ENCODE measurements at regions not wholly inside any gene's neighbourhood (a gene's known extent, or its start where the extent isn't known, plus 50 kb on each side); places are given as distances from the start of the nearest gene placed in this dataset.

DNA sequence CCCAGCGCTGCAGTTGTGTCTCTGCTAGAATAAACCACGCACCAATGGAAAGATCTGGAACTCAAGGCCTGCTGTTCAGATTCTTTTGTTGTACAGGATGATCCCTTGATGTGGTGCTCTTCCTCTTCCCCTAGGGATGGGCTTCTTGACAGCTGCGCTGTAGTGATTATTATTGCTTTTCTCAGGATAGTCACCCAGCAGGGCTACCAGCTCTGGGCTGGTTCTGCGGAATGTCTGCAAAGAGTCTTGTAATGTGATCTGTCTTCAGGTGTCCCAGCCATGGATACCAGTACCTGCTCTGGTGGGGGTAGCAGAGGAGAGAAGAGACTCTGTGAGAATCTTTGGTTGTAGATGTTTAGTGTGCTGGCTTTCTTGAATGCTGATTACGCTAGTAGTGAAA is 974.2 kb downstream of the NSUN3 start:
- FAIRE-seq (no peak), DNase-seq (ENCODE audit: insufficient read length, low spot score) (no peak)
- TF ChIP-seq, protein P1, sequence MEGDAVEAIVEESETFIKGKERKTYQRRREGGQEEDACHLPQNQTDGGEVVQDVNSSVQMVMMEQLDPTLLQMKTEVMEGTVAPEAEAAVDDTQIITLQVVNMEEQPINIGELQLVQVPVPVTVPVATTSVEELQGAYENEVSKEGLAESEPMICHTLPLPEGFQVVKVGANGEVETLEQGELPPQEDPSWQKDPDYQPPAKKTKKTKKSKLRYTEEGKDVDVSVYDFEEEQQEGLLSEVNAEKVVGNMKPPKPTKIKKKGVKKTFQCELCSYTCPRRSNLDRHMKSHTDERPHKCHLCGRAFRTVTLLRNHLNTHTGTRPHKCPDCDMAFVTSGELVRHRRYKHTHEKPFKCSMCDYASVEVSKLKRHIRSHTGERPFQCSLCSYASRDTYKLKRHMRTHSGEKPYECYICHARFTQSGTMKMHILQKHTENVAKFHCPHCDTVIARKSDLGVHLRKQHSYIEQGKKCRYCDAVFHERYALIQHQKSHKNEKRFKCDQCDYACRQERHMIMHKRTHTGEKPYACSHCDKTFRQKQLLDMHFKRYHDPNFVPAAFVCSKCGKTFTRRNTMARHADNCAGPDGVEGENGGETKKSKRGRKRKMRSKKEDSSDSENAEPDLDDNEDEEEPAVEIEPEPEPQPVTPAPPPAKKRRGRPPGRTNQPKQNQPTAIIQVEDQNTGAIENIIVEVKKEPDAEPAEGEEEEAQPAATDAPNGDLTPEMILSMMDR (IDR thresholded peaks at IDR 0.05; ENCODE audit: insufficient read depth, missing control alignments), result no peak

DNA sequence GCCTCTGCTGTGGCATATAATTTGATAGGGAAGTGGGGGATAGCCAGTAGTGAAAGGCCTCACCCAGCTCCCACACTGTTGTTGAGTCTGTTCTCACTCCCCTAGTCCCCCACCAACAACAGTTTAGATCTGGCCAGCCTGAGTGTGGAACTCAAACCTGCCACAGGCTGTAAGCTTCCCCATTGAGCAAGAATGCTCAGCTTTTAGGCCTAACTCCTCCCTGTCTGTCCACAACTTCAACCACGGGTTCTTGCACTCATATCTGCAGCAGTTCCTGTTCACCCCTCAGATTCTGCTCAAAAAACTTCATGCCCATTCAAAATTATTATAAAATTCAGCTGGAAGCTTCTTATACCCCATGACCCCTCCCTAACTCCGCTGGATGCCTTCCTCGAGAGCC is 975.1 kb downstream of the NSUN3 start:
- DNase-seq (ENCODE audit: insufficient read length, low spot score) (no peak), FAIRE-seq (no peak)
- TF ChIP-seq, protein P1 (IDR thresholded peaks at IDR 0.05; ENCODE audit: insufficient read depth, missing control alignments), result no peak

DNA sequence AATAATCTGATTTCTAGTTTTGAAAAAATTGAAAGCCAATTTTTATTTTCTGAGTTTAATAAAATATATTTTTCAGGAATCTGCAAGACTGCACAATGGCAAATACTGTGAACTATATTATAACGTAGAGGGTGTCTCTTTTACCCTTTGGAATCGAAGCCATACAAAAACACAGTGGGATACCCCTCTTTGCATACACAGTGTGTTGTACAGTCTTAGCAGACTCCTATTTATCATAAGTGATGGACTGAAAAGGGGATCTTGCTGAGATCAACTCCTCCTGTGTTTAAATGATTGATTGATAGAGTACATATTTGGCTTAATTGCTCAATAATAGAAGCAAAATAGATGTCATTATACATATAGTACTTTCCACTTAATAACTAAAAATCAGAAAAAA is 981.2 kb downstream of the NSUN3 start:
- TF ChIP-seq, protein P1 (IDR thresholded peaks at IDR 0.05; ENCODE audit: insufficient read depth, missing control alignments), result no peak
- DNase-seq (ENCODE audit: insufficient read length, low spot score), result no peak

DNA sequence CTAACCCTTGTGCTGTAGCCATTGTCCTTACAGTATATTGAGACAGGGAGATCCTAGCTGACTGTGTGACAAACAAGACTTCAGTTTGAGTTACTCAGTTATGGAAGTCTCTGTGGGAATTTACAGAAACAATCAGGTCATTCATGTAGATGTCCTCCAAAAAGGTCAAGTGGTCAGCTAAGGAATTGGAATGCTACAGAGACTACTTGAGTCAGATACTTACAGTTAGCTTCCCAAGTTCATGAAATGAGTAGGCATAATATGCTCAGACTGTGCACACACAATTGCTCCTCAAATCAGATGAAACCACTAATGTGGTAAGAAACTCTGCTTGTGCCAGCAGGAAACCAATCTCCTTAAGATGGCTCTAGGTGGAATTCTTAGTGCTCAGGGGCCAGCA is 985.7 kb downstream of the NSUN3 start:
- TF ChIP-seq, protein P1 (IDR thresholded peaks at IDR 0.05; ENCODE audit: insufficient read depth, missing control alignments), result no peak
- FAIRE-seq (no peak), DNase-seq (ENCODE audit: insufficient read length, low spot score) (no peak)

More for the DNA sequence above, 981.2 kb downstream of the NSUN3 start:
- FAIRE-seq, result no peak

DNA sequence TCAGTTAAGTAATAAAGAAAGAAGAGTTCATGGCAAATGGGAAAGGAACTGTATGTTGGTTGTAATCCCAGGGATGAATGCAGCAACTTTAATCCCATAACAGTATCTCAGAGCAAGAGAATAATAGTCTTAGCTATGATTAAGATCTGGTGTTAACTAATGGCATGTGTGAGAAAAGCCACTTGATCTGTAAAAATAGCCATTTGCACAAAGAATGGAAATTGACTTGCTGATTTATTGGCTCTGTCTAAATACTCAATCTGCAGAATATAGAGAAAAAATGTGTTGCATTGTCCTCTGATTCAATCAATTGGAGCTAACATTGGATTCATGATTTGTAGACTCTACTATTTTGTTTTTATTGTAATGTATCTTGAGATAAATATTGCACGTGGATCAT is 987.0 kb downstream of the NSUN3 start:
- TF ChIP-seq, protein P1 (IDR thresholded peaks at IDR 0.05; ENCODE audit: insufficient read depth, missing control alignments), result no peak
- FAIRE-seq (no peak), DNase-seq (ENCODE audit: insufficient read length, low spot score) (no peak)

DNA sequence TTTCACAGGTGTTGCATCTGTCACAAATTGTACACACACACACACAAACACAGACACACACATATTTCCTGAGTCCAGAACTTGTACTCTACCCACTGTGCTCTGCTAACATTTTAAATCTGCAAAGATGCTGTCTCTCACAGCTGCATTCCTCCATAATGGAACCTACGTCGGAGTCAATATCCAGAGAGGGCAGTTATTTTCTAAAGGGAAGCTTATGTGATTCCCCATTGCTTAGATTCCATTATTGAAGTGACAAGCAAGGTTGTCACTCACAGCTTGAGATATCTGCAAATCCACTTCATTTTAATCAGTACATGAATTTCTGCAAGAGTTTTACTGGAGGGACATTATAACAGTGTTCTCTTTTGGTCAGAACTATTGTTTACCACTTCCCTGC is 992.4 kb downstream of the NSUN3 start:
- DNase-seq (ENCODE audit: insufficient read length, low spot score), result no peak
- FAIRE-seq, result no peak
- TF ChIP-seq, protein P1 (IDR thresholded peaks at IDR 0.05; ENCODE audit: insufficient read depth, missing control alignments), result no peak

DNA sequence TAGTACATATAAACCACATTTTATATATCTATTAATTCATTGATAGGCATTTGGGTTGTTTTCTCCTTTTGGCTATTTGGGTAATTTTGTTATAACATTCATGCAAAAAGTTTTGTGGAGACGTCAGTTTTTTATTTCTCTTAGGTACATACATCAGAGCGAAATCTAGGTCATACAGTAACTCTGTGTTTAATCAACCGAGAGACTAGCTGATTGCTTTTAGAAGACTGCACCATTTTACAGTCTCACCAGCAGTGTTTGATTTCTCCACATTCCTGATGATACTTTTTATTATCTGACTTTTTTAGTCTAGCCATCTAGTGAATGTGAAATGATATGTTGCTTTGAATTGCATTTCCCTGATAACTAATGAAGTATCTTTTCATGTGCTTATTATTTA is 1019.3 kb downstream of the NSUN3 start:
- TF ChIP-seq, protein P1 (IDR thresholded peaks at IDR 0.05; ENCODE audit: insufficient read depth, missing control alignments), result no peak
- FAIRE-seq (no peak), DNase-seq (ENCODE audit: insufficient read length, low spot score) (no peak)
